ENCODE measurements at regions not wholly inside any gene's neighbourhood (a gene's known extent, or its start where the extent isn't known, plus 50 kb on each side); places are given as distances from the start of the nearest gene placed in this dataset.

DNA sequence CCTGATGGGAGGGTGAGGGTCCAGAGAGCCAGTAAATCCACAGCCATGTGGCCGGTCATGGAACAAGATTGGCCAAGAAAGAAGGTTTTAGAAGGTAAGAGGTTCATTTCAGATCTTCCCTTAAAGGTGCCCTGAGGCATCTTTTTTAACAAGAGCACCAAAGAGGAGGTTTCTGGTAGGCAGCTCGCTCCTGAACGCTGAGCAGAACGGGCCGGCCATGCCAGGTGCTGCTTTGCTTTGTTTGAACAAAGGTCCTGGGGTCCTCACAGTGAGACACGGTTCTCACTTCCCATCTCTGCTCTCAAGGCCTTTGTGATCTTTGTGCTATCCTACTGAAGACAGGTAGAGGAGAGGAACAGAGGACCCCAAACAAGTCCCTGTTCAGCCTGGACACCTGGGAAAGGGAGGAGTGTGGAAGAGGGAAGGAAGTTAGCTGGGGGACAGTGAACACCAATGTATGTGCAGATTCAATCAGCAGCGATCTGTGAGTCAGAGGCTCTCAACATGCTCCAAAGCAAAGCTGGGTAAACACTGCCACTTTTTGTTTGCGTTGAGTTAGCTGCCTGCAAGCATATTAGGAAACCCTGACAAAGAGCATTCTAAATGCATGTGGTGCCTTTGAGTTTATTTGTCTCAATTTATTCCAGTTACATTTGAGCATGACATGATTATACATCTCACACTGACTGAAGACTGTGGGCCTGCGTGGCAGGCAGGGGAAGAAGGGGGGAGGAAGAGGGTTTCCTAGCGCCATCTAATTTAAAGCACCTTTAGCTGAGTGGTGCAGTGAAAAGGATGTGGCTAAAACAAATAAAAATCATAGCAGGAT lies 102.4 kb downstream of the ASB1 start:
- TF ChIP-seq POLR2A (IDR thresholded peaks at IDR 0.05), result no peak
- TF ChIP-seq, protein P1, sequence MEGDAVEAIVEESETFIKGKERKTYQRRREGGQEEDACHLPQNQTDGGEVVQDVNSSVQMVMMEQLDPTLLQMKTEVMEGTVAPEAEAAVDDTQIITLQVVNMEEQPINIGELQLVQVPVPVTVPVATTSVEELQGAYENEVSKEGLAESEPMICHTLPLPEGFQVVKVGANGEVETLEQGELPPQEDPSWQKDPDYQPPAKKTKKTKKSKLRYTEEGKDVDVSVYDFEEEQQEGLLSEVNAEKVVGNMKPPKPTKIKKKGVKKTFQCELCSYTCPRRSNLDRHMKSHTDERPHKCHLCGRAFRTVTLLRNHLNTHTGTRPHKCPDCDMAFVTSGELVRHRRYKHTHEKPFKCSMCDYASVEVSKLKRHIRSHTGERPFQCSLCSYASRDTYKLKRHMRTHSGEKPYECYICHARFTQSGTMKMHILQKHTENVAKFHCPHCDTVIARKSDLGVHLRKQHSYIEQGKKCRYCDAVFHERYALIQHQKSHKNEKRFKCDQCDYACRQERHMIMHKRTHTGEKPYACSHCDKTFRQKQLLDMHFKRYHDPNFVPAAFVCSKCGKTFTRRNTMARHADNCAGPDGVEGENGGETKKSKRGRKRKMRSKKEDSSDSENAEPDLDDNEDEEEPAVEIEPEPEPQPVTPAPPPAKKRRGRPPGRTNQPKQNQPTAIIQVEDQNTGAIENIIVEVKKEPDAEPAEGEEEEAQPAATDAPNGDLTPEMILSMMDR (IDR thresholded peaks at IDR 0.05), result no peak

All from ovary (tissue), 3 donors.